Effector memory CD8-positive, alpha-beta T cell (primary cell): ENCODE measurements at regions not wholly inside any gene's neighbourhood (a gene's known extent, or its start where the extent isn't known, plus 50 kb on each side); places are given as distances from the start of the nearest gene placed in this dataset.
"Not testable (repeated sequence)": the region's sequence is repeated elsewhere in the genome, so short reads cannot be mapped to it uniquely, and the experiment has no call there.

Source experiments
- ATAC-seq: fragments of 150-1000 bp; cut with Tn5 transposase; replicated peaks from 2 replicates; pipeline ENCODE4 v1.10.0; 2021; ENCODE audit warnings: mild to moderate bottlenecking, moderate library complexity
- DNase-seq, 3 experiments: peaks; one replicate each; pipeline ENCODE4 v3.0.0; 2021
- H3K27ac Mint-ChIP-seq, 2 donors: one replicate each; pipeline ENCODE4 v1.8.0; 2022; ENCODE audit warnings: mild to moderate bottlenecking in 2 of 2, mixed read lengths in 2 of 2, moderate library complexity in 2 of 2
- H3K27me3 Mint-ChIP-seq, 2 donors: one replicate each; pipeline ENCODE4 v1.8.0; 2022; ENCODE audit warnings: mixed read lengths in 2 of 2
- H3K36me3 Mint-ChIP-seq: one replicate; pipeline ENCODE4 v1.8.0; 2022; ENCODE audit warnings: mild to moderate bottlenecking, moderate library complexity, mixed read lengths; ENCODE audit not compliant: insufficient read depth
- H3K4me1 Mint-ChIP-seq, 2 donors: one replicate each; pipeline ENCODE4 v1.8.0; 2022; ENCODE audit warnings: low read depth in 2 of 2, mixed read lengths in 2 of 2
- H3K4me3 Mint-ChIP-seq, 2 donors: one replicate each; pipeline ENCODE4 v1.8.0; 2022; ENCODE audit warnings: mild to moderate bottlenecking in 2 of 2, mixed read lengths in 2 of 2, moderate library complexity in 2 of 2
- H3K9me3 Mint-ChIP-seq, 2 donors: one replicate each; pipeline ENCODE4 v1.8.0; 2022; ENCODE audit warnings: mixed read lengths in 2 of 2

- Mint-ChIP-seq H3K4me1 (no peaks in the 10 kb centered on the region), H3K36me3 (no peaks in the 10 kb centered on the region), H3K27me3 (peaks cover 8 to 31% of the 10 kb centered on the region in 2 donors), H3K27ac (no peak overlapping the region), H3K4me3 (no peak overlapping the region), H3K9me3 (no peaks in the 10 kb centered on the region)
- ATAC-seq = no peak
- no peak for DNase-seq
These were observed 149.1 kb upstream of the ZNF366 start for GRCh38 chr5:72656331-72656730.

- peaks cover 10 to 49% of the 10 kb centered on the region in 2 donors for H3K27me3 Mint-ChIP-seq
- no peaks in the 10 kb centered on the region for H3K9me3 Mint-ChIP-seq
- no peaks in the 10 kb centered on the region for H3K36me3 Mint-ChIP-seq
- no peak overlapping the region for H3K4me3 Mint-ChIP-seq
- ATAC-seq (no peak), DNase-seq (no peak)
- peaks cover 0 to 1% of the 10 kb centered on the region in 2 donors for H3K4me1 Mint-ChIP-seq
- no peak overlapping the region for H3K27ac Mint-ChIP-seq
These were observed 147.0 kb upstream of the ZNF366 start for GRCh38 chr5:72654231-72654630.

- ATAC-seq (no peak), DNase-seq (no peak)
- Mint-ChIP-seq H3K27ac (no peak overlapping the region), H3K4me1 (peaks cover 0 to 1% of the 10 kb centered on the region in 2 donors), H3K9me3 (no peaks in the 10 kb centered on the region), H3K27me3 (peaks cover 10 to 54% of the 10 kb centered on the region in 2 donors), H3K36me3 (no peaks in the 10 kb centered on the region), H3K4me3 (no peak overlapping the region)
These were observed 146.4 kb upstream of the ZNF366 start for GRCh38 chr5:72653586-72653985.

GRCh38 chr5:72651779-72652178 lies 144.6 kb upstream of the ZNF366 start:
- no peak overlapping the region for H3K27ac Mint-ChIP-seq
- peaks cover 10 to 64% of the 10 kb centered on the region in 2 donors for H3K27me3 Mint-ChIP-seq
- DNase-seq = no peak
- H3K4me1 Mint-ChIP-seq = peaks cover 0 to 1% of the 10 kb centered on the region in 2 donors
- no peak overlapping the region for H3K4me3 Mint-ChIP-seq
- no peaks in the 10 kb centered on the region for H3K9me3 Mint-ChIP-seq
- no peaks in the 10 kb centered on the region for H3K36me3 Mint-ChIP-seq
- ATAC-seq = no peak

- Mint-ChIP-seq H3K9me3 (no peaks in the 10 kb centered on the region), H3K27ac (no peak overlapping the region), H3K27me3 (peaks cover 10 to 64% of the 10 kb centered on the region in 2 donors), H3K4me1 (peaks cover 0 to 1% of the 10 kb centered on the region in 2 donors), H3K4me3 (no peak overlapping the region), H3K36me3 (no peaks in the 10 kb centered on the region)
- DNase-seq = no peak
- ATAC-seq = no peak
These were observed 143.9 kb upstream of the ZNF366 start for GRCh38 chr5:72651109-72651508.

GRCh38 chr5:72649449-72649848 lies 142.2 kb upstream of the ZNF366 start:
- Mint-ChIP-seq H3K9me3 (no peaks in the 10 kb centered on the region), H3K36me3 (no peaks in the 10 kb centered on the region), H3K4me3 (no peak overlapping the region), H3K27me3 (peaks cover 10 to 67% of the 10 kb centered on the region in 2 donors), H3K27ac (no peak overlapping the region), H3K4me1 (peaks cover 0 to 1% of the 10 kb centered on the region in 2 donors)
- ATAC-seq = no peak
- DNase-seq = no peak

GRCh38 chr5:72648480-72648879 lies 141.3 kb upstream of the ZNF366 start:
- H3K9me3 Mint-ChIP-seq = no peaks in the 10 kb centered on the region
- DNase-seq (no peak), ATAC-seq (no peak)
- no peak overlapping the region for H3K4me3 Mint-ChIP-seq
- H3K36me3 Mint-ChIP-seq = no peaks in the 10 kb centered on the region
- H3K27ac Mint-ChIP-seq = no peak overlapping the region
- peaks cover 0 to 1% of the 10 kb centered on the region in 2 donors for H3K4me1 Mint-ChIP-seq
- H3K27me3 Mint-ChIP-seq = peaks cover 10 to 67% of the 10 kb centered on the region in 2 donors

GRCh38 chr5:72647806-72648205 lies 140.6 kb upstream of the ZNF366 start:
- peaks cover 0 to 1% of the 10 kb centered on the region in 2 donors for H3K4me1 Mint-ChIP-seq
- DNase-seq = no peak
- H3K27me3 Mint-ChIP-seq = peaks cover 10 to 62% of the 10 kb centered on the region in 2 donors

GRCh38 chr5:72646246-72646866 lies 139.1 kb upstream of the ZNF366 start:
- DNase-seq (no peak), ATAC-seq (no peak)
- peaks cover 7 to 48% of the 10 kb centered on the region in 2 donors for H3K27me3 Mint-ChIP-seq
- H3K27ac Mint-ChIP-seq = no peak overlapping the region
- H3K4me1 Mint-ChIP-seq = peaks cover 0 to 1% of the 10 kb centered on the region in 2 donors
- no peaks in the 10 kb centered on the region for H3K9me3 Mint-ChIP-seq
- no peak overlapping the region for H3K4me3 Mint-ChIP-seq
- no peaks in the 10 kb centered on the region for H3K36me3 Mint-ChIP-seq

More at GRCh38 chr5:72647806-72648205, 140.6 kb upstream of the ZNF366 start:
- Mint-ChIP-seq H3K4me3 (no peak overlapping the region), H3K36me3 (no peaks in the 10 kb centered on the region), H3K9me3 (no peaks in the 10 kb centered on the region), H3K27ac (no peak overlapping the region)
- no peak for ATAC-seq

GRCh38 chr5:72645064-72645846 lies 138.0 kb upstream of the ZNF366 start:
- ATAC-seq = no peak
- Mint-ChIP-seq H3K27ac (no peak overlapping the region), H3K9me3 (no peaks in the 10 kb centered on the region), H3K36me3 (no peaks in the 10 kb centered on the region), H3K27me3 (peaks cover 0 to 37% of the 10 kb centered on the region in 2 donors), H3K4me1 (peaks cover 0 to 1% of the 10 kb centered on the region in 2 donors), H3K4me3 (no peak overlapping the region)
- DNase-seq = no peak

- Mint-ChIP-seq H3K27ac (no peak overlapping the region), H3K36me3 (no peaks in the 10 kb centered on the region), H3K27me3 (peaks cover 0 to 31% of the 10 kb centered on the region in 2 donors), H3K9me3 (no peaks in the 10 kb centered on the region), H3K4me3 (no peak overlapping the region), H3K4me1 (no peaks in the 10 kb centered on the region)
- DNase-seq (no peak), ATAC-seq (no peak)
These were observed 137.1 kb upstream of the ZNF366 start for GRCh38 chr5:72644296-72644695.

GRCh38 chr5:72641164-72641563 lies 134.0 kb upstream of the ZNF366 start:
- Mint-ChIP-seq H3K27ac (no peak overlapping the region), H3K4me3 (no peak overlapping the region), H3K9me3 (no peaks in the 10 kb centered on the region), H3K36me3 (no peaks in the 10 kb centered on the region), H3K4me1 (no peaks in the 10 kb centered on the region), H3K27me3 (peaks cover 0 to 26% of the 10 kb centered on the region in 2 donors)
- DNase-seq (no peak), ATAC-seq (no peak)

GRCh38 chr5:72637058-72637457 lies 129.8 kb upstream of the ZNF366 start:
- Mint-ChIP-seq H3K27me3 (peaks cover 16 to 39% of the 10 kb centered on the region in 2 donors), H3K27ac (no peak overlapping the region)
- DNase-seq = no peak

GRCh38 chr5:72636565-72636964 lies 129.4 kb upstream of the ZNF366 start:
- H3K36me3 Mint-ChIP-seq, H3K4me3 Mint-ChIP-seq, H3K27ac Mint-ChIP-seq, ATAC-seq, H3K4me1 Mint-ChIP-seq, H3K9me3 Mint-ChIP-seq, DNase-seq: not testable (repeated sequence)
- peaks cover 16 to 44% of the 10 kb centered on the region in 2 donors for H3K27me3 Mint-ChIP-seq

More at GRCh38 chr5:72637058-72637457, 129.8 kb upstream of the ZNF366 start:
- H3K9me3 Mint-ChIP-seq = no peaks in the 10 kb centered on the region
- H3K36me3 Mint-ChIP-seq = no peaks in the 10 kb centered on the region
- no peaks in the 10 kb centered on the region for H3K4me1 Mint-ChIP-seq
- no peak for ATAC-seq
- no peak overlapping the region for H3K4me3 Mint-ChIP-seq
